ENCODE measurements at regions not wholly inside any gene's neighbourhood (a gene's known extent, or its start where the extent isn't known, plus 50 kb on each side); places are given as distances from the start of the nearest gene placed in this dataset.

DNA sequence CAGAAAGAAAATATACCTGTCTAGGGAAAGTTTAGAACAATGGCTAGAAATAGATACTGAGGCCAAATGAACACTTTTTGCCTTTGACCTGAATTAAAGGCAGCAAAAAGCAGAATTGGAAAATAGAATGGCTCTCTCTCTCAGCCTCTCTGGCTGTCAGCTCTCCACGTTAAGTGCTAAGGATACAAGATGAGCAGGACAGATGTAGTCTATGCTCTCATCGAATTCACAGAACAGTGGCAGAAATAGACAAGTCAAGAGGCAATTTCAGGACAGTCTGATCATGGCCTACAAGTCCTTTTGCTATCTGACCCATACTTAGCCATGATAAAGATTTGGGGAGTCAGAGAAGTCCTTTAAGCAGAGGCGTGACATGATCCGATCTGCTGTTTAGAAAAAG lies 120.2 kb upstream of the CREB1 start:
- no peak overlapping the region for H3K4me2 ChIP-seq (replicated peaks; ENCODE audit: extremely low read depth, low read length, poor library complexity, severe bottlenecking)
- H3K79me2 ChIP-seq (ENCODE audit: insufficient read depth, low read length) = no peaks in the 10 kb centered on the region
- intact Hi-C loops (cut with micrococcal nuclease) = no loop called here
- H3K4me3 ChIP-seq (replicated peaks in 1 of 3; ENCODE audit: low read depth in 2 of 3, low read length in 3 of 3) = no peak overlapping the region
- no peak overlapping the region for H3K27ac ChIP-seq (ENCODE audit: low read depth in 1 of 2, low read length in 2 of 2)
- no peaks in the 10 kb centered on the region for H4K20me1 ChIP-seq (ENCODE audit: insufficient read depth, low read length)
- TF ChIP-seq, protein P1, sequence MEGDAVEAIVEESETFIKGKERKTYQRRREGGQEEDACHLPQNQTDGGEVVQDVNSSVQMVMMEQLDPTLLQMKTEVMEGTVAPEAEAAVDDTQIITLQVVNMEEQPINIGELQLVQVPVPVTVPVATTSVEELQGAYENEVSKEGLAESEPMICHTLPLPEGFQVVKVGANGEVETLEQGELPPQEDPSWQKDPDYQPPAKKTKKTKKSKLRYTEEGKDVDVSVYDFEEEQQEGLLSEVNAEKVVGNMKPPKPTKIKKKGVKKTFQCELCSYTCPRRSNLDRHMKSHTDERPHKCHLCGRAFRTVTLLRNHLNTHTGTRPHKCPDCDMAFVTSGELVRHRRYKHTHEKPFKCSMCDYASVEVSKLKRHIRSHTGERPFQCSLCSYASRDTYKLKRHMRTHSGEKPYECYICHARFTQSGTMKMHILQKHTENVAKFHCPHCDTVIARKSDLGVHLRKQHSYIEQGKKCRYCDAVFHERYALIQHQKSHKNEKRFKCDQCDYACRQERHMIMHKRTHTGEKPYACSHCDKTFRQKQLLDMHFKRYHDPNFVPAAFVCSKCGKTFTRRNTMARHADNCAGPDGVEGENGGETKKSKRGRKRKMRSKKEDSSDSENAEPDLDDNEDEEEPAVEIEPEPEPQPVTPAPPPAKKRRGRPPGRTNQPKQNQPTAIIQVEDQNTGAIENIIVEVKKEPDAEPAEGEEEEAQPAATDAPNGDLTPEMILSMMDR (IDR thresholded peaks at IDR 0.05) = no peak
- Mint-ChIP-seq H3K27ac (no peak overlapping the region), H3K9me3 (peaks cover 0 to 3% (median 0%) of the 10 kb centered on the region in 7 donors), H3K4me3 (no peak overlapping the region), H3K27me3 (ENCODE audit: low read depth in 3 of 3) (peaks cover 0 to 1% (median 0%) of the 10 kb centered on the region in 3 donors), H3K36me3 (no peaks in the 10 kb centered on the region), H3K4me1 (no peaks in the 10 kb centered on the region)
- H3K27me3 ChIP-seq (ENCODE audit: control insufficient read depth in 2 of 2, insufficient read depth in 2 of 2, low read length in 2 of 2) = no peaks in the 10 kb centered on the region
- H3K4me1 ChIP-seq (ENCODE audit: control insufficient read depth in 1 of 2, insufficient read depth in 2 of 2, low read length in 2 of 2) = no peaks in the 10 kb centered on the region
- DNase-seq = no peak
- WGBS (ENCODE audit: insufficient coverage) = 95% methylated on average over 3 of the region's 4 CpGs
- H3K36me3 ChIP-seq (replicated peaks in 1 of 2; ENCODE audit: control insufficient read depth in 1 of 2, insufficient read depth in 2 of 2, low read length in 2 of 2) = no peaks in the 10 kb centered on the region
- H3K9ac ChIP-seq (ENCODE audit: insufficient read depth, low read length, poor library complexity, severe bottlenecking) = no peak overlapping the region
- H3K9me3 ChIP-seq (replicated peaks in 1 of 2; ENCODE audit: control insufficient read depth in 1 of 2, insufficient read depth in 1 of 2, low read length in 2 of 2) = no peaks in the 10 kb centered on the region
- no peak overlapping the region for H2AFZ ChIP-seq (ENCODE audit: insufficient read depth, low read depth, low read length, poor library complexity, severe bottlenecking)

GRCh38 chr2:207412787-207413310 lies 116.9 kb upstream of the CREB1 start:
- intact Hi-C loops (cut with micrococcal nuclease) = no loop called here
- H3K4me3 Mint-ChIP-seq = no peak overlapping the region
- TF ChIP-seq, protein P1 (IDR thresholded peaks at IDR 0.05) = no peak
- 90% methylated on average over 5 of the region's 6 CpGs for WGBS (ENCODE audit: insufficient coverage)
- H3K27me3 Mint-ChIP-seq (ENCODE audit: low read depth in 3 of 3) = peaks cover 0 to 1% (median 0%) of the 10 kb centered on the region in 3 donors
- no peak overlapping the region for H3K9ac ChIP-seq (ENCODE audit: insufficient read depth, low read length, poor library complexity, severe bottlenecking)
- no peak overlapping the region for H3K27ac Mint-ChIP-seq
- H3K4me1 ChIP-seq (ENCODE audit: control insufficient read depth in 1 of 2, insufficient read depth in 2 of 2, low read length in 2 of 2) = no peaks in the 10 kb centered on the region
- H3K27me3 ChIP-seq (ENCODE audit: control insufficient read depth in 2 of 2, insufficient read depth in 2 of 2, low read length in 2 of 2) = no peaks in the 10 kb centered on the region
- no peaks in the 10 kb centered on the region for H3K9me3 ChIP-seq (replicated peaks in 1 of 2; ENCODE audit: control insufficient read depth in 1 of 2, insufficient read depth in 1 of 2, low read length in 2 of 2)
- H3K27ac ChIP-seq (ENCODE audit: low read depth in 1 of 2, low read length in 2 of 2) = no peak overlapping the region
- DNase-seq = no peak
- no peak overlapping the region for H3K4me3 ChIP-seq (replicated peaks in 1 of 3; ENCODE audit: low read depth in 2 of 3, low read length in 3 of 3)
- no peaks in the 10 kb centered on the region for H3K36me3 ChIP-seq (replicated peaks in 1 of 2; ENCODE audit: control insufficient read depth in 1 of 2, insufficient read depth in 2 of 2, low read length in 2 of 2)
- H3K9me3 Mint-ChIP-seq = peaks cover 0 to 2% (median 0%) of the 10 kb centered on the region in 7 donors
- H3K36me3 Mint-ChIP-seq = no peaks in the 10 kb centered on the region
- H4K20me1 ChIP-seq (ENCODE audit: insufficient read depth, low read length) = no peaks in the 10 kb centered on the region
- H3K4me2 ChIP-seq (replicated peaks; ENCODE audit: extremely low read depth, low read length, poor library complexity, severe bottlenecking) = no peak overlapping the region
- no peaks in the 10 kb centered on the region for H3K4me1 Mint-ChIP-seq
- H2AFZ ChIP-seq (ENCODE audit: insufficient read depth, low read depth, low read length, poor library complexity, severe bottlenecking) = no peak overlapping the region
- H3K79me2 ChIP-seq (ENCODE audit: insufficient read depth, low read length) = no peaks in the 10 kb centered on the region
